Transverse colon (tissue), 4 donors: ENCODE measurements at regions not wholly inside any gene's neighbourhood (a gene's known extent, or its start where the extent isn't known, plus 50 kb on each side); places are given as distances from the start of the nearest gene placed in this dataset.

ENCODE experiments used
- EP300 ChIP-seq: sonication (generic); formaldehyde crosslinking; IDR thresholded peaks from one replicate; pipeline ENCODE4 v1.6.1; 2017; ENCODE audit warnings: antibody characterized with exemption, low read depth
- POLR2A ChIP-seq: fragments of 450-650 bp; IDR thresholded peaks from one replicate; pipeline ENCODE4 v1.6.1; 2016; ENCODE audit warnings: antibody characterized with exemption, mild to moderate bottlenecking, moderate library complexity
- POLR2AphosphoS5 ChIP-seq, 3 donors: sonication (generic); formaldehyde crosslinking; IDR thresholded peaks; one replicate each; pipeline ENCODE4 v1.6.1; 2016; ENCODE audit warnings: antibody characterized with exemption in 3 of 3
- TF ChIP-seq, protein P1 (sequence below), 5 experiments: fragments of 200-600 bp in 3 of 5; fragments of 450-650 bp in 2 of 5; sonication (generic) in 3 of 5; IDR thresholded peaks; 1 replicate in 2 of 5; 2 replicates in 3 of 5; pipeline ENCODE4 v1.5.1; 2016 to 2017; ENCODE audit warnings: antibody characterized with exemption in 5 of 5, inconsistent platforms in 3 of 5, mild to moderate bottlenecking in 2 of 5, moderate library complexity in 1 of 5

DNA sequence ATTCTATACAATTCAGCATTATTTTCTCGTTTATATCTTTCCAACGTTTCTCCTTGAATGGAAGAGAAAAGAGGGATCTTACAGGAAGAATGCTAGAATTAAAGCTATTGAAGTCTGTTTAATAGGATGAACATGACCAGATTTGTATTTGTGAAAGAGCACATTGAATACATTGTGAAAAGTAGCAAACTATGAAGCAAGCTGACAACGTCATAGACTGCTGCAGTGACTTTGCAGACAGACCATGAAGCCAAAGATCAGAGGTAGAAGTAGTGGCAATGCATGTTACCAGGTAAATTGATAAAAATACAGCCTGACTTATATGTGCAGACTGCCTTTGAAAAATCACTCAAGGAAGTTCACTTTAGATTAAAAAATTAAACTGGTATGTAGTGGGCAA is 146.1 kb downstream of the RASSF9 start:
- TF ChIP-seq EP300: no peak
- TF ChIP-seq POLR2A: no peak
- TF ChIP-seq, protein P1, sequence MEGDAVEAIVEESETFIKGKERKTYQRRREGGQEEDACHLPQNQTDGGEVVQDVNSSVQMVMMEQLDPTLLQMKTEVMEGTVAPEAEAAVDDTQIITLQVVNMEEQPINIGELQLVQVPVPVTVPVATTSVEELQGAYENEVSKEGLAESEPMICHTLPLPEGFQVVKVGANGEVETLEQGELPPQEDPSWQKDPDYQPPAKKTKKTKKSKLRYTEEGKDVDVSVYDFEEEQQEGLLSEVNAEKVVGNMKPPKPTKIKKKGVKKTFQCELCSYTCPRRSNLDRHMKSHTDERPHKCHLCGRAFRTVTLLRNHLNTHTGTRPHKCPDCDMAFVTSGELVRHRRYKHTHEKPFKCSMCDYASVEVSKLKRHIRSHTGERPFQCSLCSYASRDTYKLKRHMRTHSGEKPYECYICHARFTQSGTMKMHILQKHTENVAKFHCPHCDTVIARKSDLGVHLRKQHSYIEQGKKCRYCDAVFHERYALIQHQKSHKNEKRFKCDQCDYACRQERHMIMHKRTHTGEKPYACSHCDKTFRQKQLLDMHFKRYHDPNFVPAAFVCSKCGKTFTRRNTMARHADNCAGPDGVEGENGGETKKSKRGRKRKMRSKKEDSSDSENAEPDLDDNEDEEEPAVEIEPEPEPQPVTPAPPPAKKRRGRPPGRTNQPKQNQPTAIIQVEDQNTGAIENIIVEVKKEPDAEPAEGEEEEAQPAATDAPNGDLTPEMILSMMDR (IDR thresholded peaks at IDR 0.05): no peak
- no peak for TF ChIP-seq POLR2AphosphoS5 (IDR thresholded peaks at IDR 0.05)
